Peyer's patch (tissue), 4 donors: ENCODE measurements at regions not wholly inside any gene's neighbourhood (a gene's known extent, or its start where the extent isn't known, plus 50 kb on each side); places are given as distances from the start of the nearest gene placed in this dataset.

ENCODE experiments used
- POLR2A ChIP-seq, 2 donors: fragments of 450-650 bp; IDR thresholded peaks; one replicate each; pipeline ENCODE4 v1.5.1; 2017; ENCODE audit warnings: antibody characterized with exemption in 2 of 2, mild to moderate bottlenecking in 2 of 2, moderate library complexity in 2 of 2
- TF ChIP-seq, protein P1 (sequence below), 6 experiments: fragments of 450-650 bp in 4 of 6; fragments of 200-600 bp in 2 of 6; sonication (generic) in 1 of 6; IDR thresholded peaks; one replicate each; pipeline ENCODE4 v1.5.1; 2017 to 2019; ENCODE audit warnings: antibody characterized with exemption in 6 of 6, mild to moderate bottlenecking in 3 of 6, moderate library complexity in 1 of 6

DNA sequence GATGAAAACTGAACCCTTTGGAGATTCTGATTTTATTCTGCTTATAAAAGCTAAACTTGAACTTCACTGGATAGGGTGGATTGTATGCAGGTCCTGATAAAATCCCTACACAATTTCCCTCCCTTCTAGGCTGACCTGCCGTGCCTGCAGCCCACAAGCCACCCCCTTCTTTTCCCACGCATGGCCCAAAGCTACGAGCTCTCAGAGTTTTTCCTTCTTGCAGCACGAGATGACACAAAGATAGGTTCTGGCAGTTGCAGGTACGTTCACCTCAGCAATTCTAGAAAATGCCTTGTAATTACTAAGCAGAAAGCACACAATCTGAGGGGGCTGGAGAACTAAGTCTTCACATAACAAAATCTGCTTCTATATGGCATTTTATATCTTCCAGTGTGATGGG, 110.6 kb upstream of the ATP8B1 start:
- TF ChIP-seq, protein P1, sequence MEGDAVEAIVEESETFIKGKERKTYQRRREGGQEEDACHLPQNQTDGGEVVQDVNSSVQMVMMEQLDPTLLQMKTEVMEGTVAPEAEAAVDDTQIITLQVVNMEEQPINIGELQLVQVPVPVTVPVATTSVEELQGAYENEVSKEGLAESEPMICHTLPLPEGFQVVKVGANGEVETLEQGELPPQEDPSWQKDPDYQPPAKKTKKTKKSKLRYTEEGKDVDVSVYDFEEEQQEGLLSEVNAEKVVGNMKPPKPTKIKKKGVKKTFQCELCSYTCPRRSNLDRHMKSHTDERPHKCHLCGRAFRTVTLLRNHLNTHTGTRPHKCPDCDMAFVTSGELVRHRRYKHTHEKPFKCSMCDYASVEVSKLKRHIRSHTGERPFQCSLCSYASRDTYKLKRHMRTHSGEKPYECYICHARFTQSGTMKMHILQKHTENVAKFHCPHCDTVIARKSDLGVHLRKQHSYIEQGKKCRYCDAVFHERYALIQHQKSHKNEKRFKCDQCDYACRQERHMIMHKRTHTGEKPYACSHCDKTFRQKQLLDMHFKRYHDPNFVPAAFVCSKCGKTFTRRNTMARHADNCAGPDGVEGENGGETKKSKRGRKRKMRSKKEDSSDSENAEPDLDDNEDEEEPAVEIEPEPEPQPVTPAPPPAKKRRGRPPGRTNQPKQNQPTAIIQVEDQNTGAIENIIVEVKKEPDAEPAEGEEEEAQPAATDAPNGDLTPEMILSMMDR (IDR thresholded peaks at IDR 0.05): no peak
- no peak for TF ChIP-seq POLR2A (IDR thresholded peaks at IDR 0.05)
